ENCODE measurements at regions not wholly inside any gene's neighbourhood (a gene's known extent, or its start where the extent isn't known, plus 50 kb on each side); places are given as distances from the start of the nearest gene placed in this dataset.
"Not testable (repeated sequence)": the region's sequence is repeated elsewhere in the genome, so short reads cannot be mapped to it uniquely, and the experiment has no call there.

DNA sequence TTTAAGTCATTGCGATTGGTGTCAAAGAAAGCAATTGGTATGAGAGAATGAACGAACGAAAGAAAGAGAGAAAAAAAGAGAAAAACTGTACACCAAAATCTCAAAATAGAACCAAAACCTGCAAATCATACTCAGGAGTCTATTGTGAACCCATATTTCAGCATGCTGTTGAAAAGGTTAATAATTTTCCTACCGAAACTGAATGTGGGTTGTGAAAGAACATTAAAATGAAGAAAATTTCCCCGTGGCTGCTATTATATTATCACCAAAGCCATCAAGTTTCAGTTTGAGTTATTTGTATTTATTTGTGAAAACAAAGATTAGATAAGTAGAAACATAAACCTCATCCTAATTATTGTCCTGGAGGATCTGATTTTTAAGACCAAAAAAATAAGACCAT, 315.7 kb downstream of the BCL2L11 start:
- TF ChIP-seq, protein P1, sequence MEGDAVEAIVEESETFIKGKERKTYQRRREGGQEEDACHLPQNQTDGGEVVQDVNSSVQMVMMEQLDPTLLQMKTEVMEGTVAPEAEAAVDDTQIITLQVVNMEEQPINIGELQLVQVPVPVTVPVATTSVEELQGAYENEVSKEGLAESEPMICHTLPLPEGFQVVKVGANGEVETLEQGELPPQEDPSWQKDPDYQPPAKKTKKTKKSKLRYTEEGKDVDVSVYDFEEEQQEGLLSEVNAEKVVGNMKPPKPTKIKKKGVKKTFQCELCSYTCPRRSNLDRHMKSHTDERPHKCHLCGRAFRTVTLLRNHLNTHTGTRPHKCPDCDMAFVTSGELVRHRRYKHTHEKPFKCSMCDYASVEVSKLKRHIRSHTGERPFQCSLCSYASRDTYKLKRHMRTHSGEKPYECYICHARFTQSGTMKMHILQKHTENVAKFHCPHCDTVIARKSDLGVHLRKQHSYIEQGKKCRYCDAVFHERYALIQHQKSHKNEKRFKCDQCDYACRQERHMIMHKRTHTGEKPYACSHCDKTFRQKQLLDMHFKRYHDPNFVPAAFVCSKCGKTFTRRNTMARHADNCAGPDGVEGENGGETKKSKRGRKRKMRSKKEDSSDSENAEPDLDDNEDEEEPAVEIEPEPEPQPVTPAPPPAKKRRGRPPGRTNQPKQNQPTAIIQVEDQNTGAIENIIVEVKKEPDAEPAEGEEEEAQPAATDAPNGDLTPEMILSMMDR (IDR thresholded peaks at IDR 0.05): not testable (repeated sequence)
- TF ChIP-seq EP300 (IDR thresholded peaks at IDR 0.05; ENCODE audit: low read depth); POLR2A (IDR thresholded peaks at IDR 0.05); POLR2AphosphoS5 (IDR thresholded peaks at IDR 0.05): not testable (repeated sequence)
